PC-9 (cell line): ENCODE measurements at regions not wholly inside any gene's neighbourhood (a gene's known extent, or its start where the extent isn't known, plus 50 kb on each side); places are given as distances from the start of the nearest gene placed in this dataset.

Experiments used
- BruUV-seq: library from RNA; stranded (reverse); fragments of 400-500 nt; replicated peaks from 2 replicates; lab custom pipeline; 2021; lab: Mats Ljungman, UMichigan
- CTCF ChIA-PET: fragments of 300-600 bp; sonication (Branson Sonifier 250); formaldehyde crosslinking; loops from one replicate; lab custom pipeline; 2022; ENCODE audit warnings: antibody characterized with exemption; lab: Charles Lee
- POLR2A ChIA-PET: fragments of 300-600 bp; sonication (Branson Sonifier 250); formaldehyde crosslinking; loops from one replicate; lab custom pipeline; 2022; ENCODE audit warnings: antibody characterized with exemption; ENCODE audit not compliant: unreplicated experiment; lab: Charles Lee
- DNase-seq, 2 experiments: peaks; one replicate each; pipeline versions ENCODE4 v3.0.0 to v3.0.0-alpha.2; 2015 to 2022; ENCODE audit warnings: mixed read lengths in 1 of 2
- H2AFZ ChIP-seq: fragments of 200-600 bp; sonication (generic); 2 replicates; pipeline ENCODE4 v1.8.1; 2017; ENCODE audit warnings: antibody characterized with exemption
- H3F3A ChIP-seq: fragments of 200-600 bp; sonication (generic); 2 replicates; pipeline ENCODE4 v1.8.1; 2017; ENCODE audit warnings: antibody characterized with exemption, mild to moderate bottlenecking, low read depth; ENCODE audit not compliant: insufficient read depth
- H3K27ac ChIP-seq: fragments of 200-600 bp; sonication (generic); 2 replicates; pipeline ENCODE4 v1.6.1; 2016; ENCODE audit warnings: mixed run types
- H3K27me3 ChIP-seq: fragments of 200-600 bp; sonication (generic); 2 replicates; pipeline ENCODE4 v1.6.1; 2016; ENCODE audit warnings: low read depth, mixed run types; ENCODE audit not compliant: insufficient read depth
- H3K36me3 ChIP-seq: fragments of 200-600 bp; sonication (generic); 2 replicates; pipeline ENCODE4 v1.6.1; 2016; ENCODE audit warnings: low read depth, mixed run types
- H3K4me1 ChIP-seq: fragments of 200-600 bp; sonication (generic); replicated peaks from 2 replicates; pipeline ENCODE4 v1.6.1; 2016; ENCODE audit warnings: mixed run types; ENCODE audit not compliant: insufficient read depth
- H3K4me2 ChIP-seq: fragments of 200-600 bp; sonication (generic); 2 replicates; pipeline ENCODE4 v1.6.1; 2017; ENCODE audit warnings: mixed run types
- H3K4me3 ChIP-seq: fragments of 200-600 bp; sonication (generic); 2 replicates; pipeline ENCODE4 v1.6.1; 2016; ENCODE audit warnings: mixed run types
- H3K79me2 ChIP-seq: fragments of 200-600 bp; sonication (generic); 2 replicates; pipeline ENCODE4 v1.6.1; 2017; ENCODE audit warnings: low read depth, mixed run types
- H3K9me2 ChIP-seq: fragments of 200-600 bp; sonication (generic); 2 replicates; pipeline ENCODE4 v1.8.1; 2017; ENCODE audit warnings: mild to moderate bottlenecking; ENCODE audit not compliant: insufficient read depth
- H3K9me3 ChIP-seq: fragments of 200-600 bp; sonication (generic); 2 replicates; pipeline ENCODE4 v1.8.1; 2016; ENCODE audit warnings: low read depth; ENCODE audit not compliant: insufficient read depth
- H4K20me1 ChIP-seq: fragments of 200-600 bp; sonication (generic); 2 replicates; pipeline ENCODE4 v1.8.1; 2017; ENCODE audit not compliant: insufficient read depth
- EZH2 ChIP-seq: fragments of 200-600 bp; sonication (generic); IDR thresholded peaks from 2 replicates; pipeline ENCODE4 v1.8.0; 2017; ENCODE audit warnings: antibody characterized with exemption, low read depth
- intact Hi-C: fragments of 100-400 bp; cut with micrococcal nuclease; formaldehyde crosslinking; loops from one replicate; pipeline ENCODE4 v1.10.0; 2022; ENCODE audit not compliant: unreplicated experiment
- TF ChIP-seq, protein P1 (sequence below): fragments of 200-600 bp; sonication (generic); conservative IDR thresholded peaks from 2 replicates; pipeline ENCODE4 v1.6.1; 2017; ENCODE audit warnings: mixed run types, antibody characterized with exemption, mild to moderate bottlenecking, moderate library complexity

DNA sequence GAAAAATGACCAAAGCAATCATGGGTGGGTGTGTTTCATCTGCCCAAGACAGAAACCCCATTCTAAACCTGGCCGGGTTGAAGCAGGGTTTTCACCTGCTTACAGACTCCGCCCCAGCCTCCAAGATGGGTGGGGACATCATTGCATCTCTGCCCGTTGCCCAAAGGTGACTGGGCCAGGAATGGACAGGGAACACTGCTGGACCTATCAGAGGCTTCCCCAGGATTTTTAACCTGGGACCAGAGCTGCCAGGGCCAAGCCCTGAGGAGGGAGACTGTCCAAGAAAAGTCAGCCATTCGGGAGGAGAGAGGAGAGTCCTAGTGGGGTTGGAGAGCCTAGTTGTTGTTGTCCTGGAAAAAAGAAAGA, 109.7 kb upstream of the ALDH1A3 start:
- no peaks in the 10 kb centered on the region for H4K20me1 ChIP-seq
- ChIA-PET POLR2A (no interaction called here), CTCF (no interaction called here)
- intact Hi-C loops: no loop called here
- no peaks in the 10 kb centered on the region for H3K27me3 ChIP-seq
- no TSS peak for BruUV-seq
- no peak overlapping the region for H3K4me3 ChIP-seq
- no peak overlapping the region for H3K27ac ChIP-seq
- no peaks in the 10 kb centered on the region for H3K79me2 ChIP-seq
- H3K9me3 ChIP-seq: no peaks in the 10 kb centered on the region
- no peaks in the 10 kb centered on the region for H3K9me2 ChIP-seq
- no peaks in the 10 kb centered on the region for H3K36me3 ChIP-seq
- H3K4me1 ChIP-seq: 0 out of 2 replicates have a peak, but pooled peaks cover 4% of the 10 kb centered on the region
- no peak overlapping the region for H2AFZ ChIP-seq
- peaks cover 9% of the 10 kb centered on the region; the same call in 1 of the 2 replicates for H3F3A ChIP-seq
- DNase-seq: no peak
- no peak overlapping the region for H3K4me2 ChIP-seq
- TF ChIP-seq EZH2: no peak
- TF ChIP-seq, protein P1, sequence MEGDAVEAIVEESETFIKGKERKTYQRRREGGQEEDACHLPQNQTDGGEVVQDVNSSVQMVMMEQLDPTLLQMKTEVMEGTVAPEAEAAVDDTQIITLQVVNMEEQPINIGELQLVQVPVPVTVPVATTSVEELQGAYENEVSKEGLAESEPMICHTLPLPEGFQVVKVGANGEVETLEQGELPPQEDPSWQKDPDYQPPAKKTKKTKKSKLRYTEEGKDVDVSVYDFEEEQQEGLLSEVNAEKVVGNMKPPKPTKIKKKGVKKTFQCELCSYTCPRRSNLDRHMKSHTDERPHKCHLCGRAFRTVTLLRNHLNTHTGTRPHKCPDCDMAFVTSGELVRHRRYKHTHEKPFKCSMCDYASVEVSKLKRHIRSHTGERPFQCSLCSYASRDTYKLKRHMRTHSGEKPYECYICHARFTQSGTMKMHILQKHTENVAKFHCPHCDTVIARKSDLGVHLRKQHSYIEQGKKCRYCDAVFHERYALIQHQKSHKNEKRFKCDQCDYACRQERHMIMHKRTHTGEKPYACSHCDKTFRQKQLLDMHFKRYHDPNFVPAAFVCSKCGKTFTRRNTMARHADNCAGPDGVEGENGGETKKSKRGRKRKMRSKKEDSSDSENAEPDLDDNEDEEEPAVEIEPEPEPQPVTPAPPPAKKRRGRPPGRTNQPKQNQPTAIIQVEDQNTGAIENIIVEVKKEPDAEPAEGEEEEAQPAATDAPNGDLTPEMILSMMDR: no peak

DNA sequence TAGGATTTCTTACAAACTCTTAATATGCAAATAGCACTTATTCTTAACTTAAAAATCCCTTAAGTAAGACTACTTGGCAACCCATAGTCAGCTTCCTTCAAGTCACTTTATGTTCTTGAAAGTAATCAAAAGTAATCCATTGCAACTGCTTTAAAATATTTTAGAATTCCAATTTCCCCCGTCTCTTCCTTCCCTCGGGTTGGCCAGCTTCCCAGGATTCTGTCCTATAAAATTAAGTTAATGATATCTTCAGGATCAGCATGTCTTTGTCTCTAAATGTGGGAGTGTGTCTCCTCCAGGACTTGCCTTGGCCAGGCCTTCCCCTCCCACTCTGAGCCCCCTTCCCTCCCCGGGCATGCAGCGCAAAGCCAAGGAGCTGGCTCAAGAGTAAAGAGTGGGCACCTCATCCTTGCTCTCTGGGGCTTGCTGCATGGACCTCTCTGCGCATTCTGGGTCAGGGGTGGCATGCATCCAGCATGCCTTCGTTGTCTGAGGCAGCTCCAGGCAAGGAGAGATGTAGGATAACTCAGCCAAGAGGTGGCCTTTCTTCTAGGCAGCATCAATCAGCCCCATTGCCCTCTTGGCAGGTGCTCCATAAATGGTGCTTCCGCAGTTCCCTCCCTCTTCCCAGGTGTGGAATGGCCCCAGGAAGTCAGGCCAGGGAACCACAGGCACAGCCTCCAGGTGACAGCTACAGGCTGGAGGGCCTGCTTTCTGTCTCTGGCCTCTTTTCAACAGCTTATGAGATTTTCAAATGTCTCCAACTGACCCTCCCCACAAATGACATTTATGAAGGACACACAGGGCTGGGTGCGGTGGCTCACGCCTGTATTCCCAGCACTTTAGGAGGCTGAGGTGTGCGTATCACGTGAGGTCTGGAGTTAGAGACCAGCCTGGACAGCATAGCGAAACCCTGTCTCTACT, 108.7 kb upstream of the ALDH1A3 start:
- DNase-seq: no peak
- H3K79me2 ChIP-seq: no peaks in the 10 kb centered on the region
- TF ChIP-seq, protein P1: no peak
- TF ChIP-seq EZH2: no peak
- H3K4me1 ChIP-seq: no peaks in the 10 kb centered on the region
- H3F3A ChIP-seq: peaks cover 9% of the 10 kb centered on the region; the same call in 1 of the 2 replicates
- no peak overlapping the region for H3K4me3 ChIP-seq
- H2AFZ ChIP-seq: no peak overlapping the region
- H3K9me3 ChIP-seq: no peaks in the 10 kb centered on the region
- ChIA-PET POLR2A (no interaction called here), CTCF (no interaction called here)
- H3K9me2 ChIP-seq: no peaks in the 10 kb centered on the region
- H3K27ac ChIP-seq: no peak overlapping the region
- BruUV-seq: no TSS peak
- no peak overlapping the region for H3K4me2 ChIP-seq
- no peaks in the 10 kb centered on the region for H3K27me3 ChIP-seq
- H4K20me1 ChIP-seq: no peaks in the 10 kb centered on the region
- no peaks in the 10 kb centered on the region for H3K36me3 ChIP-seq
- intact Hi-C loops: no loop called here

DNA sequence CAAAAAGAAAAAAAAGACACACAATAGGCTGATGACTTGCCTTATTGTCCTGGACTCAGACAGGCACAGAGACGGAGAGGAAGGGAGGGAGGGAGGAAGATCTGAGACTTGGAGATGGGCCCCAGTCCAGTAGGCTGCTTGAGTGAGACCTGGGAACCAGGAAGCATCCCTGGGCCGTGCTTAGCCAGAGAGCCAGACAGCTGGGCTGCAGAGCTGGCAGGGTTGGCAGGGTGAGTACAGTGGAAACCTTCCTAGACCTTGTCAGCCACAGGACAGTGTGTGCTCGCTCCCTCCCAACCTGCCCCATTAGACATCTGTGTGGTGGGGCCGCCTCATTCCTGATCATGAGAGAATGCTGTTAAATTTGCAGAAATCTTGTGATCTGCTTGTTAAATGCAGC, 107.9 kb upstream of the ALDH1A3 start:
- Histone ChIP-seq H3K79me2 (no peaks in the 10 kb centered on the region), H3K36me3 (no peaks in the 10 kb centered on the region), H4K20me1 (no peaks in the 10 kb centered on the region), H3K27ac (no peak overlapping the region), H3F3A (peaks cover 9% of the 10 kb centered on the region; the same call in 1 of the 2 replicates), H3K27me3 (no peaks in the 10 kb centered on the region), H2AFZ (no peak overlapping the region), H3K4me3 (no peak overlapping the region), H3K4me2 (no peak overlapping the region), H3K9me2 (no peaks in the 10 kb centered on the region), H3K9me3 (no peaks in the 10 kb centered on the region), H3K4me1 (no peaks in the 10 kb centered on the region)
- TF ChIP-seq, protein P1: no peak
- TF ChIP-seq EZH2: no peak
- ChIA-PET CTCF (no interaction called here), POLR2A (no interaction called here)
- BruUV-seq: no TSS peak
- intact Hi-C loops: no loop called here
- DNase-seq: no peak
